Heart left ventricle (tissue), 13 donors: ENCODE measurements at regions not wholly inside any gene's neighbourhood (a gene's known extent, or its start where the extent isn't known, plus 50 kb on each side); places are given as distances from the start of the nearest gene placed in this dataset.

ENCODE experiments used
- POLR2A ChIP-seq, 2 donors: fragments of 450-650 bp; IDR thresholded peaks; one replicate each; pipeline ENCODE4 v1.6.1; 2017; ENCODE audit warnings: antibody characterized with exemption in 2 of 2, mild to moderate bottlenecking in 2 of 2, moderate library complexity in 2 of 2
- TF ChIP-seq, protein P1 (sequence below), 12 donors: fragments of 200-600 bp; sonication (generic) in 4 of 12; IDR thresholded peaks; one replicate each; pipeline versions ENCODE4 v1.5.0 to v1.8.0; 2018 to 2022; ENCODE audit warnings: antibody characterized with exemption in 12 of 12, mild to moderate bottlenecking in 5 of 12
- donor health status: ischemic (EF 13 %, LVEDD 7.1; RV severe dilation, severe dysfunction).
- donor health status: DM: no; HTN: yes; CAD: no.
- donor health status: DM: no; HTN: no; CAD: no.
- donor health status: ischemic (EF 25% LVEDD 6.9; RV normal size, moderate dysfunction).
- donor health status: ischemic (EF 25% LVEDD 5.7; RV mildly dilated, moderate dysfunction).
- donor health status: ischemic (EF 35%, LVEDD 5.7; RV mildly dilated, moderate dysfunction).
- donor health status: nonischemic (EF 11% LVEDD 7.7; RV severe dilation, severe dysfunction).
- donor health status: DM: yes; HTN: yes; CAD: no.
- donor health status: PGD.
- donor health status: ischemic (EF 29% LVEDD 5.4; RV normal size, mild dysfunction).
- donor health status: nonischemic (EF 23%, LVEDD 6.1; RV moderate dilation, normal function).

DNA sequence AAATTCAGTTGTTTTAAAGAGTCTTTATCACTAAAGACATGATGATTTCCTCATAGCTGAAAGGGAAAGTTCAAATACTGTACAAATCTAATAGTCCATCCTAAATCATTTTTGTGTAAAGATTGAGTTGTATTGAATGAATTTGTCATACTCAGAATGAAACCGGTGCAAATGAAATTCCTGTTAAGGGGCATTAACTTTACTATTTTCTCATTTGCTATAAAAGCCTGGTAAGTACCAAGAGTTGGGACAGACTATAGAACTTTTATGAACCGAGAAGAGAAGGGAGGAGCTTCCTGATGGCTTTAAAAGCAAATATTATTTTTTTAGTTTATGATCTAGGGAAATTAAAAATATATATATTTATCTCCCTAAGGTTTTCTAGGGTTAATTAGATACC, 260.0 kb upstream of the AKR1E2 start:
- TF ChIP-seq, protein P1, sequence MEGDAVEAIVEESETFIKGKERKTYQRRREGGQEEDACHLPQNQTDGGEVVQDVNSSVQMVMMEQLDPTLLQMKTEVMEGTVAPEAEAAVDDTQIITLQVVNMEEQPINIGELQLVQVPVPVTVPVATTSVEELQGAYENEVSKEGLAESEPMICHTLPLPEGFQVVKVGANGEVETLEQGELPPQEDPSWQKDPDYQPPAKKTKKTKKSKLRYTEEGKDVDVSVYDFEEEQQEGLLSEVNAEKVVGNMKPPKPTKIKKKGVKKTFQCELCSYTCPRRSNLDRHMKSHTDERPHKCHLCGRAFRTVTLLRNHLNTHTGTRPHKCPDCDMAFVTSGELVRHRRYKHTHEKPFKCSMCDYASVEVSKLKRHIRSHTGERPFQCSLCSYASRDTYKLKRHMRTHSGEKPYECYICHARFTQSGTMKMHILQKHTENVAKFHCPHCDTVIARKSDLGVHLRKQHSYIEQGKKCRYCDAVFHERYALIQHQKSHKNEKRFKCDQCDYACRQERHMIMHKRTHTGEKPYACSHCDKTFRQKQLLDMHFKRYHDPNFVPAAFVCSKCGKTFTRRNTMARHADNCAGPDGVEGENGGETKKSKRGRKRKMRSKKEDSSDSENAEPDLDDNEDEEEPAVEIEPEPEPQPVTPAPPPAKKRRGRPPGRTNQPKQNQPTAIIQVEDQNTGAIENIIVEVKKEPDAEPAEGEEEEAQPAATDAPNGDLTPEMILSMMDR (IDR thresholded peaks at IDR 0.05) = no peak
- no peak for TF ChIP-seq POLR2A (IDR thresholded peaks at IDR 0.05)
